ENCODE measurements at regions not wholly inside any gene's neighbourhood (a gene's known extent, or its start where the extent isn't known, plus 50 kb on each side); places are given as distances from the start of the nearest gene placed in this dataset.

DNA sequence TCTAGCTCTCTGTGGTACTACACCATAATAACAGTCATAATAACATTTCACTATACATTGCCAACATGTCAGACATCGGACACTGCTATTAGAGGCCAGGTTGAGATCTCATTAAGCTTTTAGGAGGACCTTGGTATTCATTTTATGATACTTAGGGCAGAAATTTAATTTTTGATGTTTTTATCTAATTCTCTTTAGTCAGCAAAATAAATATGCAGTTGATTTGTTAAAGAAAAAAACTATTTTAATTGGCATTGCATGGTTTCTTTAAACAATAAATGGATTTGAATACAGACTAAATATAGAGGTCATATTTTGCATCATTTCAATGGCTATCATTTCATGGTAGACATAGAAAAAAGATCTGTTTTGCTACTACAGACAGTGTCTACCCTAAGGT is 308.7 kb downstream of the PRDM5 start:
- no TSS peak for BruUV-seq (replicated peaks)
- TF ChIP-seq, protein P1, sequence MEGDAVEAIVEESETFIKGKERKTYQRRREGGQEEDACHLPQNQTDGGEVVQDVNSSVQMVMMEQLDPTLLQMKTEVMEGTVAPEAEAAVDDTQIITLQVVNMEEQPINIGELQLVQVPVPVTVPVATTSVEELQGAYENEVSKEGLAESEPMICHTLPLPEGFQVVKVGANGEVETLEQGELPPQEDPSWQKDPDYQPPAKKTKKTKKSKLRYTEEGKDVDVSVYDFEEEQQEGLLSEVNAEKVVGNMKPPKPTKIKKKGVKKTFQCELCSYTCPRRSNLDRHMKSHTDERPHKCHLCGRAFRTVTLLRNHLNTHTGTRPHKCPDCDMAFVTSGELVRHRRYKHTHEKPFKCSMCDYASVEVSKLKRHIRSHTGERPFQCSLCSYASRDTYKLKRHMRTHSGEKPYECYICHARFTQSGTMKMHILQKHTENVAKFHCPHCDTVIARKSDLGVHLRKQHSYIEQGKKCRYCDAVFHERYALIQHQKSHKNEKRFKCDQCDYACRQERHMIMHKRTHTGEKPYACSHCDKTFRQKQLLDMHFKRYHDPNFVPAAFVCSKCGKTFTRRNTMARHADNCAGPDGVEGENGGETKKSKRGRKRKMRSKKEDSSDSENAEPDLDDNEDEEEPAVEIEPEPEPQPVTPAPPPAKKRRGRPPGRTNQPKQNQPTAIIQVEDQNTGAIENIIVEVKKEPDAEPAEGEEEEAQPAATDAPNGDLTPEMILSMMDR (conservative IDR thresholded peaks at IDR 0.05), result no peak
- TF ChIP-seq EZH2 (IDR thresholded peaks at IDR 0.05; ENCODE audit: low read depth), result no peak

DNA sequence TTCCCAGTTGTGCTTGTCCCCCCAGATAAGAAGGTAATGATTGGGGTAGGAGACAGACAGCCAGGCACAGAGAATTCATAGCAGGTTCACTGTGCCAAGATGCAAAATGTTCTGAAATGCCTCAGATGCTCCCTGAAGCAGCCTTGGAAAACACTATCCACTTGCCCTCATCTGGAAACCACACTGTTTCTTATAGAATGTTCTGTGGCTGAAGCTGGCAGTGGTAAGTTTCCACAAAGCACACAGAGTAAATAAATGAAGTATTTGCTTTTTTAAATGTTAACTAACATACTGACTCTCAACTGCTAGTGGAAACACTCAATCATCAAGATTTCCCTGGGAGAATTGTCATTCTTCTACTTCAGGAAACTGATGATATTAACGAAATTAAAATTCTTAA is 311.4 kb downstream of the PRDM5 start:
- TF ChIP-seq, protein P1 (conservative IDR thresholded peaks at IDR 0.05), result no peak
- TF ChIP-seq EZH2 (IDR thresholded peaks at IDR 0.05; ENCODE audit: low read depth), result no peak
- CTCF ChIA-PET, result interaction anchor here (0.6 kb wide), 1 partner anchor 918 kb away, joined by 3 read pairs; no protein-coding TSS in a partner anchor
- Histone ChIP-seq H3K9me2 (ENCODE audit: insufficient read depth) (no peaks in the 10 kb centered on the region), H3K4me1 (replicated peaks; ENCODE audit: insufficient read depth) (no peaks in the 10 kb centered on the region), H3K4me3 (no peak overlapping the region), H2AFZ (no peak overlapping the region), H3K27me3 (ENCODE audit: insufficient read depth, low read depth) (no peaks in the 10 kb centered on the region), H3K79me2 (ENCODE audit: low read depth) (no peaks in the 10 kb centered on the region), H3K9me3 (ENCODE audit: insufficient read depth, low read depth) (no peaks in the 10 kb centered on the region), H3K36me3 (ENCODE audit: low read depth) (no peaks in the 10 kb centered on the region), H3K4me2 (no peak overlapping the region), H3K27ac (no peak overlapping the region), H4K20me1 (ENCODE audit: insufficient read depth) (no peaks in the 10 kb centered on the region), H3F3A (ENCODE audit: insufficient read depth, low read depth) (no peaks in the 10 kb centered on the region)
- no TSS peak for BruUV-seq (replicated peaks)
- POLR2A ChIA-PET (ENCODE audit: unreplicated experiment), result no interaction called here
- no peak for DNase-seq
- intact Hi-C loops (cut with micrococcal nuclease; ENCODE audit: unreplicated experiment), result no loop called here

More for the DNA sequence above, 308.7 kb downstream of the PRDM5 start:
- H3K9me2 ChIP-seq (ENCODE audit: insufficient read depth), result no peaks in the 10 kb centered on the region
- no peaks in the 10 kb centered on the region; the same call in 1 of the 2 replicates for H3K9me3 ChIP-seq (ENCODE audit: insufficient read depth, low read depth)
- intact Hi-C loops (cut with micrococcal nuclease; ENCODE audit: unreplicated experiment), result no loop called here
- CTCF ChIA-PET, result no interaction called here
- H3K4me1 ChIP-seq (replicated peaks; ENCODE audit: insufficient read depth), result no peaks in the 10 kb centered on the region
- DNase-seq, result no peak
- H3K4me2 ChIP-seq, result no peak overlapping the region
- H3F3A ChIP-seq (ENCODE audit: insufficient read depth, low read depth), result no peaks in the 10 kb centered on the region
- H3K79me2 ChIP-seq (ENCODE audit: low read depth), result no peaks in the 10 kb centered on the region
- POLR2A ChIA-PET (ENCODE audit: unreplicated experiment), result no interaction called here
- no peaks in the 10 kb centered on the region for H4K20me1 ChIP-seq (ENCODE audit: insufficient read depth)
- H2AFZ ChIP-seq, result no peak overlapping the region
- no peaks in the 10 kb centered on the region for H3K36me3 ChIP-seq (ENCODE audit: low read depth)
- no peak overlapping the region for H3K4me3 ChIP-seq
- no peak overlapping the region for H3K27ac ChIP-seq
- H3K27me3 ChIP-seq (ENCODE audit: insufficient read depth, low read depth), result no peaks in the 10 kb centered on the region

DNA sequence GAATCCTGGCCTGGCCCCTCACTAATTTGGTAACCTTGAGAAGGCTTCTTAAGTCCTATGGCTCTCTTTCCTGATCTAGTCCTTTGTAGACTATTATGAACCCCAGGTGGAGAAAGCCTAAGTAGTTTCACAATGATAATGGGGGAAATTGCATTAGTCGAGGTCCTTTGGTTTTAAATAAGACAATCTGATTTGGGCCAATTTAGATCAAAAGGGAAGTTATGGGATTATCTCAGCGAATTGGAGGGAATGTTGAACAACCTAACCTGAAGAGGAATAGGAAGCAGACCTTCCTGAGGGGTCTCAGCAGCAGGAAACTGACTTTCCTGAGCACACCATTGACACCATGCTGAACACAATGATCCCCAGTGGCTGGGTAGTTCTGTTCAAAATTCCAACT is 331.5 kb downstream of the PRDM5 start:
- ChIA-PET POLR2A (ENCODE audit: unreplicated experiment) (no interaction called here), CTCF (no interaction called here)
- no TSS peak for BruUV-seq (replicated peaks)
- no peak overlapping the region for H3K27ac ChIP-seq
- no peaks in the 10 kb centered on the region for H3F3A ChIP-seq (ENCODE audit: insufficient read depth, low read depth)
- H3K36me3 ChIP-seq (ENCODE audit: low read depth), result no peaks in the 10 kb centered on the region
- H3K4me2 ChIP-seq, result no peak overlapping the region
- H3K4me1 ChIP-seq (replicated peaks; ENCODE audit: insufficient read depth), result no peaks in the 10 kb centered on the region
- intact Hi-C loops (cut with micrococcal nuclease; ENCODE audit: unreplicated experiment), result no loop called here
- no peak overlapping the region for H2AFZ ChIP-seq
- H3K9me3 ChIP-seq (ENCODE audit: insufficient read depth, low read depth), result no peaks in the 10 kb centered on the region
- H3K4me3 ChIP-seq, result no peak overlapping the region
- no peaks in the 10 kb centered on the region for H3K27me3 ChIP-seq (ENCODE audit: insufficient read depth, low read depth)
- no peaks in the 10 kb centered on the region for H3K9me2 ChIP-seq (ENCODE audit: insufficient read depth)
- H4K20me1 ChIP-seq (ENCODE audit: insufficient read depth), result no peaks in the 10 kb centered on the region
- H3K79me2 ChIP-seq (ENCODE audit: low read depth), result no peaks in the 10 kb centered on the region
- TF ChIP-seq EZH2 (IDR thresholded peaks at IDR 0.05; ENCODE audit: low read depth), result no peak
- no peak for DNase-seq

DNA sequence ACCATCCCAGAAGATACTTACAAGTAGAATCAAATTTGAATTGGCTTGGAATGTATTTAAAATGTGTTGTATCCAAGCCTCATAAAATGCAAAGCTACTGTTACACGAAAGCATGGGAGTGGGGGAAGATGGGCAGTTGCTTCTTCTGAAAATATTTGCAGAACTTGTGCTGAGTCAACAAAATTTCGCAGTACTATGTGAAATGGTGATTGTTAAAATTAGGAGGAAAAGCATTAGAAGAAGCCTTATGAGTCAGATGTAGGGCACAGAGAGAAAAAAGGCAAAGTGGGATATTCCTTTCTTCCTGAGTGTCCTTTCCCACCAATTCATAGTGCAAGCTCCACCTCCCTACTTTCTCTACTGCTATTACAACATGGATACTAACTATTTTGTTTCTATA is 332.7 kb downstream of the PRDM5 start:
- no peak for TF ChIP-seq EZH2 (IDR thresholded peaks at IDR 0.05; ENCODE audit: low read depth)
- TF ChIP-seq, protein P1 (conservative IDR thresholded peaks at IDR 0.05), result no peak

More for the DNA sequence above, 332.7 kb downstream of the PRDM5 start:
- intact Hi-C loops (cut with micrococcal nuclease; ENCODE audit: unreplicated experiment), result no loop called here
- CTCF ChIA-PET, result no interaction called here
- no peaks in the 10 kb centered on the region for H3K27me3 ChIP-seq (ENCODE audit: insufficient read depth, low read depth)
- no peak overlapping the region for H3K27ac ChIP-seq
- H3K9me3 ChIP-seq (ENCODE audit: insufficient read depth, low read depth), result no peaks in the 10 kb centered on the region
- H3K9me2 ChIP-seq (ENCODE audit: insufficient read depth), result no peaks in the 10 kb centered on the region
- H2AFZ ChIP-seq, result no peak overlapping the region
- no peak overlapping the region for H3K4me2 ChIP-seq
- no peaks in the 10 kb centered on the region for H3K4me1 ChIP-seq (replicated peaks; ENCODE audit: insufficient read depth)
- no peaks in the 10 kb centered on the region for H3K79me2 ChIP-seq (ENCODE audit: low read depth)
- no peak for DNase-seq
- H3K4me3 ChIP-seq, result no peak overlapping the region
- no TSS peak for BruUV-seq (replicated peaks)
- no peaks in the 10 kb centered on the region for H3K36me3 ChIP-seq (ENCODE audit: low read depth)
- no peaks in the 10 kb centered on the region for H3F3A ChIP-seq (ENCODE audit: insufficient read depth, low read depth)
- POLR2A ChIA-PET (ENCODE audit: unreplicated experiment), result interaction anchor here (0.6 kb wide), 1 partner anchor 41 kb away, joined by 3 read pairs; no protein-coding TSS in a partner anchor
- no peaks in the 10 kb centered on the region for H4K20me1 ChIP-seq (ENCODE audit: insufficient read depth)
